Limb (tissue), 2 donors: ENCODE measurements at regions not wholly inside any gene's neighbourhood (a gene's known extent, or its start where the extent isn't known, plus 50 kb on each side); places are given as distances from the start of the nearest gene placed in this dataset.
A peak's percentile ranks its signal among the peaks of the same experiment; 100 is the strongest.

Experiments used
- DNase-seq, 2 donors: peaks; one replicate each; pipeline ENCODE4 v3.0.0-alpha.2; 2016; ENCODE audit errors: extremely low spot score in 2 of 2

DNA sequence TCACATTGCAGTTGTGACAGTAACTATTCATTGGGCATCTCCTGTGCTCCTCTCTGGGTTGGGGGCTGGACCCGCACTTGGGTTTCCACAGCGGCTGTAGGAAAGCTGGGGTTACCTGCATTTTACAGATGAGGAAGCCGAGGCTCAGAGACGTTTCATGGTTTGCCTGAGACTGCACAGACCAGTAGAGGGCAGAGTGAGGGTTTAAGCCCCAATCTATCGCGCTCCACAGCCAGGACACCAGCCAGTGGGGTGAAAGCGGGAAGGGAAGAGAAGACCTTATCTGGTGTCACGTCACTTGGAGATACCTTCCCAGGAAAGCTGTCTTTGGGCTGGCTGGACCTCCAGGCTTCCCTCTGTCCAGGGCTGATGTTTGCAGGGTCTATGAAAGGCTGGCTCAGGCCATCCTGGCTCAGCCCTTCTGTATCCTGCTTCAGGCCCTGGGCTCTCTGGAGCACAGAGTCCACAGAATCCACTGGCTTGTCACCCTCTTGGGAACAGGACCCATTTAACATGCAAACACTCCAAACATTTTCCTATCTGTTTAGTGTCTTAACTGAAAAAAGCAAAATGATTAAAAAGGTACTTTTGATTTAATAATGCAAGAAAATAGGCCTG is 167.7 kb downstream of the EMX2 start:
- no peak for DNase-seq

DNA sequence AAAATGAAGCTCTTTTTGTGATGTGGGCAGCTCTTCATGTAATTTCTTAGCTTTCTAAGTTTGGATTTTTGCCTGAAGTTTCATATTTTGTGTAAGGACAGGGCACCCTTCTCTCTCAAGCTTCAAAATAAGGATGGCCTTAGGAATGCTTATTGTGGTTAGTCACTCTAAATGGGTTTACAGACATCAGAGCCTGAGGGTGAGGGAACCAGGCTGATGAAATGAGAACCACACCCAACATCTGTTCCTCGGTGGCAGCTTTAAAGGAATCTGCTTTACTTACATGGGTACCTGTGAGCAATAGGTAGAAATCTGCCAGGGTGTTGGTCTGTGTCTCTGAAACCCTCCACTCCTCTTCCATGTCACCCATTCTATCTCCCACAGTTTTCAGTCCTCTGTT is 174.3 kb downstream of the EMX2 start:
- no peak for DNase-seq

DNA sequence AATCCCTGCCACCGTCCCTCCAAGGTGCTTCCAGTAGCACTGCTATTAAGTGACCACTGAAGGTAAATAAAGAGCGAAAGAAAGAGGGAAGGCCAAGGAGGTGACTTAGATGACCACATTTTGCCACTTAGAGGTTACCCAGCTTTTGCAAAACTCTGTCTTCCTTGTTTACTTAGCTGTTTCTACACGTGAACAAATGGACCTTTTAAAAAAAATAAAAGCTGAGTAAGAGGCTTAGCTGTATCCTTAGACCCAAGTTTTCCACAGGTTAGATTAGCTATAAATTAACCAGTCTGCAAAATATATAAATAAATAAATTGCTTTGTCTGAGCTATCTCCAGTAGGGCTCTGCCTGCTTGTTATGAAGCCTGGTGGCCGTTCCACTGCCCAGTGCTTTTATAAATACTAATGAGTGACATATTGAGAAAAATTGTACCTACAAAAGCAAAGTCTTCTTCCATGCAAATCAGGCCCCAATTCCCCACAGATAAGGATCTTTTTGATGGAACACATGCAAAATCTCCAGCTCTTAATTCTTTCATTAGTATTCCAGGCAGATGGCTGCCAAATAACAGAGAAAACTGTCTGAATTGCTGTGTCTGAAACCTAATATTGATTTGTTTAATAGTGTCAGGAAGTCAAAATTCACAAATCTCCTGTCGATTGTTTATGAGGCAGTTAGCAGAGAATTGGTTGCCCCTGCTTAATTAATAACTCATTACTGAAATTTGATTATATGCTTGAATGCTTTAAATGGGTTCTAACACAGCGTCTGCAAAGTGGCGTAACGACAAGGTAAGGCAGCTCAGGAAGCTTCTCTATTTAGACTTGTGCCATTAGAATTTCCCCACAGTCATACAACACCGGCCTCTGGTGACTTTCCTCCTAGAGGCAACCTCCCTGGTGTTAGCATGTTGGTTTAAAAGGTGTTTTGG is 176.7 kb downstream of the EMX2 start:
- no peak for DNase-seq

DNA sequence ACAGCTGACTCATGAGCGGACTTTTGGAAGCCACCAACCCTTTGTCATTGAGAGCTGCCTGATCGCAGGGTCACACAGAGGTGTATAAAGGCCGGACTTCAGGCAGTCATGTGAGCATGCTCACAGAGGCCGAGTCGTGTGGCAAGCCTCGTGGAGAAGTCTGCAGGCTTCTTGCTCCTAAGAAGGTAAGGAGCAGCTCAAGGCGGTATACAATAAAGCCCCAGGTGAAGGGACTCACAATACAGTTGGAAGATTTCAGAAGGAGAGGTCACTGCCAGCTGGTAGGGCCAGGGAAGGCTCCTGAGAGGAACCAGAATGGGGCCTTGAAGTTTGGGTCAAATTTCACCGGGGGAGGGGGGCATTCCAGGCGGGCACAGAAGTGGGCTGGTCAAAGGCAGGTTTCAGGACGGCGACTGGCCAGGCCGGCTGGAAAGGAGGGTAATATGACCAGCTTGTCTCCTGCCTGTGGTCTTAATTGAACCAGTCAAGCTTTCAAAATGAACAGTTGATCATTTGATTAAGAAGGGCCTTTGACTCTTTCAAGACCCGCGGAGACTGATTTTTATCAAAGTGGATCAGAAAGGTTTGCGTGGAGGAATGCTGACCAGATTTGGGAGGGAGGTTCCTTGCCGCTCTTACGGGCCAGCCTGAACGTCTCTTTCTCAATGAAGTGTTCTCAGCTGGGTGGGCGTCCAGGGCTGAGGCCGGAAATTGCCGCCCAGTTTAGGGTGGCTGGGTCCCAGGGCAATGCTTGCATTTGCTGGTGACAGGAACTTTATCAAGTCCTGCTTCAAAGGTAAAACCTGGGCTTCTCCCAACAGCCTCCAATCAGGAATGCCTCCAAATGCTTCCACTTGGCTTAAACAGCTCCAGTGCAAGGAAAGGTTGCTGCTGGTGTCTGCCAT is 178.6 kb downstream of the EMX2 start:
- DNase-seq = no peak

GRCh38 chr10:117721873-117722272 is 179.3 kb downstream of the EMX2 start:
- DNase-seq = no peak

DNA sequence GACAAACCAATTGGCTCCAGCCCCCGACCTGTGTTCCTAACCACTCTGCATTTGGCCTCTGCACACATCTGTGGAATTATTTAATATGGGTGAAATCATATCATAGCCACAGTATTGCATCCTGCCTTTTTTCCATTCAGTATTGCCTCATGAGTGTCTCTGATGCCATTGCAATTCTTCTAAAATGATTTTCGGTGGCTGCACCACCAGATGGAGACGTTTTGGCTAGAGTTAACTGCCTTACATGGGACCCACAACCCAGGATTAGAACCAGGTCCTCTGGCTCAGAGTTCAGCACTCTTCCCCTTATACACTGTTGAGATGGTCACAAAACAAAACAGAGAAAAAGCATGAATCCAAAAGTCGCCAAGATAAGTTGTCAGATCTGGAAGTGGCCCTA is 180.8 kb downstream of the EMX2 start:
- no peak for DNase-seq

- DNase-seq = no peak
Observed at GRCh38 chr10:117725993-117726392, 183.4 kb downstream of the EMX2 start.

DNA sequence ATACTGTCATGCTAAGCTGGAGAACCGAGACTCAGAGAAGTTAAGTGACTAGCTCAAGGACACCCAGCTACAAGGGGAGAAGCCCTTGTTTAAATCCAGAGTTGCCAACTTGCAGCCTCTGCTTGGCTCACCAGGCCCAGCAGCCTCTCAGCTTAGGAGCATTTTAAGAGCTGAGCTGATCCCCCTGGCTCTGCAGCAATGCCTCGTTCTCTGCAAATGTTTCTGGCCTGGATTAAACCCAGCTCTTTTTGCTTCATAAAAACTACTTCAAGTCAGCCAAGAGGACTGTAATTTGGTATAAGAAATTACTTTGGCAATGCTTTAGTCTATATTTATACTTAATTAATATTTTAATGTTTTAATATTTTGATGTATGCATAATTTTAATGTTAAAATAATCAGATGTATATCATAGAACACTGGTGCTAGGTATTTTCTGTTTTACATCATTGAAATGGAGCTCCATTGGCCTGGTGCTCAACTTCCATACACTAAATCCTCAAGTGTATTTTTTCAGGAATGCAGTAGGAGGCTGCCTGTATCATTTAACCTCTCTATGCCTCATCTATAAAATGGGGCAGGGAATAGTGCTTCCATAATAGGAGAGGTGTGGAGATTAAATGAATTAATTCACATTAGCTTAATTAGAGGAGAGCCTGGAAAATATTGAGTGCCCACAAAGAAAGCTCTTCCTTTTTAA is 184.2 kb downstream of the EMX2 start:
- no peak for DNase-seq

DNA sequence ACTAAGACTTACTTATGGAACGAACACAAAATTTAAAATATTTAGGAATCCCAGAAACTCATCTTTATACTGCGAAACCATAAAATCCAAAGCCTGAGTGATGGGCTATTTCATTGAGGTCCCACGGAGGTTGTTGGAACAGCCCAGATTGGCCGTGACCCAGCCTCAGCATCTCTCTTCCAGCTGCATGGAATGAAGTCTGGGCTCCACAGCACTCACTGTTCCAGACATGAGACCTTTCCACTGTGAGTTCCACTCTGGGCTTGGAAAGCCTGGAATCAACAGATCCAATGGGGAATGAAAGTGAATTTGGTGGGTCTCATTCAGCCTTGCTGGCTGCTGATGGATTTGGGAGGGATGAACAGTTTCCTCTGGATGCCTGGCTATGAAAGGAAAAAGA is 184.9 kb downstream of the EMX2 start:
- DNase-seq = no peak

GRCh38 chr10:117728087-117728486 is 185.5 kb downstream of the EMX2 start:
- no peak for DNase-seq

- DNase-seq = no peak
Observed at GRCh38 chr10:117729156-117729555, 186.6 kb downstream of the EMX2 start.

- DNase-seq = no peak
Observed at GRCh38 chr10:117731121-117731791, 188.7 kb downstream of the EMX2 start.

GRCh38 chr10:117734731-117735405 is 192.3 kb downstream of the EMX2 start:
- DNase-seq = peak in 1 of 2 donors; percentile 63

DNA sequence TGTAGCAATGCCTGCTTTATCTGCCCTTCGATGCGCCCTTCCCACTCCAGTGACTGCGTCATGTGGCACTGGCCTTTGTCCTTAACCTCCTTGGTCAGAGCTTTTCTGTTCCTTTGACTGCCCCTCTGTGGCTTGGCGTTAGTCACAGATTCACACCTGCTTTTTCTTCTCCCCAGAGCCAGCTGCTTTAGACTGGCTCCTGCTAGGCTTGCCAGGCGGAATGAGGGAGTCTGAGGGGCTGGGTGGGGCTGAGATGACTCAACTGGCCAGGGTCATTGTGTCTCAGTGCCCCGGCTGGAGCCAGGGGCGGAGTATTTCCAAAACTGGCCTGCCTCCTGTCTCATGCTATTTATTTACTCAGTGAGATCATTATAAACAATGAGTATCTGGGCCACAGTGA is 194.1 kb downstream of the EMX2 start:
- DNase-seq = no peak

- no peak for DNase-seq
Observed at GRCh38 chr10:117740088-117740487, 197.5 kb downstream of the EMX2 start.

DNA sequence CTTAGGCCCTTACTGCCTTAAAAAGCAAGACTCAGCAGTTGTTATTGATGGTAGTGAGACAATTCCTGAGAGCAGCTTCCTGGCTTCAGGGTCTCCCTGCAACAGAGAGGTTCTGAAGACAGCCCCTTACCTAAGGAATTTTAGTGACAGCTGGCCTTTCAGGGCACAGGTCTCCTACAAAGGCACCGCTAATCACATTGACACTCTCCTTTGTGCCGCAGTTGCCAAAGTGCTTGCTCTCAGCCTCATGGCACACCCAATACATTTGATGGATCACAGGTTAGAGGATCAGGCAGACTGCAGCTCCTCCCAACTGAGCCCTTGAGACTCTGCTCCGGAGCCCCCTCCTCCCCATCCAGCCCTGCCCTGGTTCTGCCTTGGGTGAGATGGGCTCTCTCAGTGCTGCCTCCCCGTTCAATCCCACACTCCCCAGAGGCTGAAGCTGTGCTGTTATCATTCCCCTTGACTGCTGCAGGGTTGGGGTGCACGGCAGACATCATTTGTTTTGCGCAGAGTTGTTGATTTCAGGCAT is 198.2 kb downstream of the EMX2 start:
- DNase-seq = no peak

DNA sequence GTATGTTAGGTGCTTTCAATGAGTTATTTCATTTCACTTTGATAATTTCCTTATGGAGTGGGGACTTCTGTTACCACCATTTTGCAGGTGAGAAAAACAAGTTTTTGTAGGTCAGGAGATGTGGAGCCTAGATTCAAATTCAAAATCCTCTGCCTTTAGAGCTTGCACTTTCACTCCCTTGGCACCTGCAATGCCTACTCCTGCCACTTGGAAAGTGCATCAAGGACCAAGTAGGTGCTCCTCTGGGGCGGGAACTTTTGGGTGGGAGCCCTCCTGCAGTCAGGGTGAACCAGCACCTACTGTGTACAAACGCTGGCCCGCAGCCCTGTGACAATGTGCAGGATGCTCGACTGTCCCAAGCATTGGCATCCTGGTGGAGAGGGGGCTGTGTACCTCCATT is 199.0 kb downstream of the EMX2 start:
- no peak for DNase-seq

- DNase-seq = no peak
Observed at GRCh38 chr10:117743509-117743908, 201.0 kb downstream of the EMX2 start.

DNA sequence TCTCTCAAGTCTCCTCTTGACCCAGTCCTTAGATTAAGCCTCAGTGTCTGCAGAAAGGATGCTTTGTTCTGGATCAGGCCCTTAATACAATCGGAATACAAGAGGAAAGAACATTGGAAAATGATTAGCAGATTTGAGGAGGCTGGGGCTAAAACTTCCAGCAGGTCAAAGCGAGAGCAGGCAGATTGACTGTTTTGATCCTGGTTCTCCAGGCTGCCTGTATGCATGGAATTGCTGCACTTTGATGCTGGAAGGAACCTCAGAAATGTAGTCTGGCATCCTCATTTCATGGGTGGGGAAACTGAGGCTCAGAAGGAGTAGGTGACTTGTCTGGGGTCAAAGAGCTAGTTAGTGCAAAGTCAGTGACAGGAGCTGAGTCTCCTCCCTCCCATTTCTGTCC is 202.8 kb downstream of the EMX2 start:
- DNase-seq = no peak
